Stimulated activated CD4-positive, alpha-beta T cell treated with anti-CD3 and anti-CD28 coated beads, TNF-alpha, amount 100 ng/mL, for 48 hours (primary cell): ENCODE measurements at regions not wholly inside any gene's neighbourhood (a gene's known extent, or its start where the extent isn't known, plus 50 kb on each side); places are given as distances from the start of the nearest gene placed in this dataset.
"Not testable (repeated sequence)": the region's sequence is repeated elsewhere in the genome, so short reads cannot be mapped to it uniquely, and the experiment has no call there.

ENCODE experiments used
- DNase-seq, 3 donors: peaks; one replicate each; pipeline ENCODE4 v3.0.0-alpha.2; 2020; ENCODE audit warnings: low read depth in 3 of 3

- DNase-seq: no peak
Measured at GRCh38 chr6:168856914-168857313, 396.7 kb downstream of the THBS2 start.

GRCh38 chr6:168852376-168852884, 401.2 kb downstream of the THBS2 start:
- no peak for DNase-seq

- DNase-seq: no peak
Measured at GRCh38 chr6:168851460-168852375, 401.9 kb downstream of the THBS2 start.

- not testable (repeated sequence) for DNase-seq
Measured at GRCh38 chr6:168850027-168850736, 403.5 kb downstream of the THBS2 start.

- no peak for DNase-seq
Measured at GRCh38 chr6:168849459-168849858, 404.2 kb downstream of the THBS2 start.

GRCh38 chr6:168848797-168849196, 404.8 kb downstream of the THBS2 start:
- no peak for DNase-seq

GRCh38 chr6:168844821-168845609, 404.0 kb downstream of the SMOC2 start:
- DNase-seq: no peak

- DNase-seq: not testable (repeated sequence)
Measured at GRCh38 chr6:168842632-168843212, 401.7 kb downstream of the SMOC2 start.

GRCh38 chr6:168841609-168842278, 400.8 kb downstream of the SMOC2 start:
- DNase-seq: no peak

- not testable (repeated sequence) for DNase-seq
Measured at GRCh38 chr6:168840932-168841331, 399.9 kb downstream of the SMOC2 start.

GRCh38 chr6:168840299-168840698, 399.3 kb downstream of the SMOC2 start:
- not testable (repeated sequence) for DNase-seq

GRCh38 chr6:168838037-168838399, 397.0 kb downstream of the SMOC2 start:
- no peak for DNase-seq

GRCh38 chr6:168837254-168838036, 396.5 kb downstream of the SMOC2 start:
- DNase-seq: no peak

GRCh38 chr6:168835991-168836390, 395.0 kb downstream of the SMOC2 start:
- no peak for DNase-seq

GRCh38 chr6:168834801-168835200, 393.8 kb downstream of the SMOC2 start:
- DNase-seq: no peak

GRCh38 chr6:168834042-168834587, 393.1 kb downstream of the SMOC2 start:
- no peak for DNase-seq

- no peak for DNase-seq
Measured at GRCh38 chr6:168828800-168829199, 387.8 kb downstream of the SMOC2 start.

GRCh38 chr6:168828035-168828434, 387.1 kb downstream of the SMOC2 start:
- no peak for DNase-seq

GRCh38 chr6:168827586-168827871, 386.5 kb downstream of the SMOC2 start:
- DNase-seq: no peak
